DND-41 (cell line): ENCODE measurements at regions not wholly inside any gene's neighbourhood (a gene's known extent, or its start where the extent isn't known, plus 50 kb on each side); places are given as distances from the start of the nearest gene placed in this dataset.

Source experiments
- CTCF ChIP-seq: IDR thresholded peaks from 2 replicates; pipeline ENCODE4 v1.5.1; 2012; ENCODE audit warnings: borderline replicate concordance, low read length, moderate library complexity, mild to moderate bottlenecking; ENCODE audit not compliant: poor library complexity, severe bottlenecking; ENCODE audit errors: extremely low read depth
- EZH2 ChIP-seq: IDR thresholded peaks from 3 replicates; pipeline ENCODE4 v1.6.1; 2012; ENCODE audit warnings: borderline replicate concordance, low read depth, mild to moderate bottlenecking, moderate library complexity, low read length, inconsistent platforms; ENCODE audit not compliant: severe bottlenecking

GRCh38 chr2:36193680-36194079 is 161.9 kb upstream of the CRIM1 start:
- TF ChIP-seq CTCF = no peak
- no peak for TF ChIP-seq EZH2
